ENCODE measurements at regions not wholly inside any gene's neighbourhood (a gene's known extent, or its start where the extent isn't known, plus 50 kb on each side); places are given as distances from the start of the nearest gene placed in this dataset.

- H3K36me3 Mint-ChIP-seq: no peaks in the 10 kb centered on the region
- H3K4me3 Mint-ChIP-seq: no peak overlapping the region
- no peaks in the 10 kb centered on the region for H3K27me3 Mint-ChIP-seq
- peaks cover 2% of the 10 kb centered on the region for H3K4me1 Mint-ChIP-seq (ENCODE audit: low read depth)
- no peak overlapping the region for H3K27ac Mint-ChIP-seq
- no peaks in the 10 kb centered on the region for H3K9me3 Mint-ChIP-seq (ENCODE audit: low read depth)
Measured at GRCh38 chr3:102181175-102181920, 253.5 kb upstream of the ZPLD1 start.

DNA sequence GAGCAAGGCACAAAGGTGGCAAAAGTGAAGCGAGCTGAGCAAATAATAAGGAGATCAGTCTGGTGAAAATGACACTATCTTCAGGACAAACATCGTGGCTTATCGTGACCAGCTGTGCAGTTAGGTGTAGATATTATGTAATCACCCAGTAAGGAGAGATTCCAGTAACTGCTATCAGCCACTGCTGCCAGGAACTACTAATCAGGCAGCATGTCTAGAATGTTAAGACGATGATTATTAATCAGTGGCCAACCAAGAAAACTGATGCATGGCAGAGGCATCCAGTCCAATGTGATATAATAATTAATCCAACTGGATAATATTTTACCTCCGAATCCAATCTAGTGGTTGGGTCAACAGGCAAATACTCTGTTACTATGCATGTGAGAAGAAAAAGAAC, 252.7 kb upstream of the ZPLD1 start:
- Mint-ChIP-seq H3K27me3 (no peaks in the 10 kb centered on the region), H3K36me3 (no peaks in the 10 kb centered on the region)

GRCh38 chr3:102183186-102183585, 251.6 kb upstream of the ZPLD1 start:
- Mint-ChIP-seq H3K27me3 (no peaks in the 10 kb centered on the region), H3K27ac (no peak overlapping the region), H3K4me1 (ENCODE audit: low read depth) (peaks cover 2% of the 10 kb centered on the region), H3K36me3 (no peaks in the 10 kb centered on the region), H3K9me3 (ENCODE audit: low read depth) (no peaks in the 10 kb centered on the region), H3K4me3 (no peak overlapping the region)

More for the DNA sequence above, 252.7 kb upstream of the ZPLD1 start:
- H3K9me3 Mint-ChIP-seq (ENCODE audit: low read depth): no peaks in the 10 kb centered on the region
- H3K4me3 Mint-ChIP-seq: no peak overlapping the region
- H3K27ac Mint-ChIP-seq: no peak overlapping the region
- H3K4me1 Mint-ChIP-seq (ENCODE audit: low read depth): peaks cover 2% of the 10 kb centered on the region

- no peaks in the 10 kb centered on the region for H3K9me3 Mint-ChIP-seq (ENCODE audit: low read depth)
- no peak overlapping the region for H3K27ac Mint-ChIP-seq
- no peak overlapping the region for H3K4me3 Mint-ChIP-seq
- no peaks in the 10 kb centered on the region for H3K27me3 Mint-ChIP-seq
- peaks cover 2% of the 10 kb centered on the region for H3K4me1 Mint-ChIP-seq (ENCODE audit: low read depth)
- H3K36me3 Mint-ChIP-seq: no peaks in the 10 kb centered on the region
Measured at GRCh38 chr3:102183623-102184022, 251.2 kb upstream of the ZPLD1 start.

GRCh38 chr3:102189541-102189940, 245.3 kb upstream of the ZPLD1 start:
- Mint-ChIP-seq H3K36me3 (peaks cover 4% of the 10 kb centered on the region), H3K9me3 (ENCODE audit: low read depth) (no peaks in the 10 kb centered on the region), H3K4me1 (ENCODE audit: low read depth) (peaks cover 2% of the 10 kb centered on the region), H3K27me3 (no peaks in the 10 kb centered on the region), H3K27ac (no peak overlapping the region), H3K4me3 (no peak overlapping the region)

GRCh38 chr3:102189956-102190723, 244.7 kb upstream of the ZPLD1 start:
- Mint-ChIP-seq H3K4me1 (ENCODE audit: low read depth) (peaks cover 2% of the 10 kb centered on the region), H3K36me3 (peaks cover 4% of the 10 kb centered on the region), H3K4me3 (no peak overlapping the region), H3K27ac (no peak overlapping the region), H3K9me3 (ENCODE audit: low read depth) (no peaks in the 10 kb centered on the region), H3K27me3 (no peaks in the 10 kb centered on the region)

- no peaks in the 10 kb centered on the region for H3K9me3 Mint-ChIP-seq (ENCODE audit: low read depth)
- no peaks in the 10 kb centered on the region for H3K27me3 Mint-ChIP-seq
- no peak overlapping the region for H3K27ac Mint-ChIP-seq
- H3K36me3 Mint-ChIP-seq: peaks cover 4% of the 10 kb centered on the region
- H3K4me1 Mint-ChIP-seq (ENCODE audit: low read depth): peaks cover 2% of the 10 kb centered on the region
- H3K4me3 Mint-ChIP-seq: no peak overlapping the region
Measured at GRCh38 chr3:102192575-102192974, 242.2 kb upstream of the ZPLD1 start.

GRCh38 chr3:102193255-102193654, 241.6 kb upstream of the ZPLD1 start:
- H3K27me3 Mint-ChIP-seq: no peaks in the 10 kb centered on the region
- H3K4me1 Mint-ChIP-seq (ENCODE audit: low read depth): peaks cover 2% of the 10 kb centered on the region
- no peak overlapping the region for H3K4me3 Mint-ChIP-seq
- H3K36me3 Mint-ChIP-seq: peaks cover 4% of the 10 kb centered on the region
- H3K27ac Mint-ChIP-seq: no peak overlapping the region
- no peaks in the 10 kb centered on the region for H3K9me3 Mint-ChIP-seq (ENCODE audit: low read depth)

- no peak overlapping the region for H3K4me3 Mint-ChIP-seq
- H3K27me3 Mint-ChIP-seq: no peaks in the 10 kb centered on the region
- peaks cover 4% of the 10 kb centered on the region for H3K36me3 Mint-ChIP-seq
- H3K9me3 Mint-ChIP-seq (ENCODE audit: low read depth): no peaks in the 10 kb centered on the region
- H3K4me1 Mint-ChIP-seq (ENCODE audit: low read depth): peaks cover 2% of the 10 kb centered on the region
- no peak overlapping the region for H3K27ac Mint-ChIP-seq
Measured at GRCh38 chr3:102194001-102194400, 240.8 kb upstream of the ZPLD1 start.

GRCh38 chr3:102194760-102195159, 240.1 kb upstream of the ZPLD1 start:
- Mint-ChIP-seq H3K4me3 (no peak overlapping the region), H3K36me3 (peaks cover 4% of the 10 kb centered on the region), H3K4me1 (ENCODE audit: low read depth) (no peaks in the 10 kb centered on the region), H3K9me3 (ENCODE audit: low read depth) (no peaks in the 10 kb centered on the region), H3K27me3 (no peaks in the 10 kb centered on the region), H3K27ac (no peak overlapping the region)

DNA sequence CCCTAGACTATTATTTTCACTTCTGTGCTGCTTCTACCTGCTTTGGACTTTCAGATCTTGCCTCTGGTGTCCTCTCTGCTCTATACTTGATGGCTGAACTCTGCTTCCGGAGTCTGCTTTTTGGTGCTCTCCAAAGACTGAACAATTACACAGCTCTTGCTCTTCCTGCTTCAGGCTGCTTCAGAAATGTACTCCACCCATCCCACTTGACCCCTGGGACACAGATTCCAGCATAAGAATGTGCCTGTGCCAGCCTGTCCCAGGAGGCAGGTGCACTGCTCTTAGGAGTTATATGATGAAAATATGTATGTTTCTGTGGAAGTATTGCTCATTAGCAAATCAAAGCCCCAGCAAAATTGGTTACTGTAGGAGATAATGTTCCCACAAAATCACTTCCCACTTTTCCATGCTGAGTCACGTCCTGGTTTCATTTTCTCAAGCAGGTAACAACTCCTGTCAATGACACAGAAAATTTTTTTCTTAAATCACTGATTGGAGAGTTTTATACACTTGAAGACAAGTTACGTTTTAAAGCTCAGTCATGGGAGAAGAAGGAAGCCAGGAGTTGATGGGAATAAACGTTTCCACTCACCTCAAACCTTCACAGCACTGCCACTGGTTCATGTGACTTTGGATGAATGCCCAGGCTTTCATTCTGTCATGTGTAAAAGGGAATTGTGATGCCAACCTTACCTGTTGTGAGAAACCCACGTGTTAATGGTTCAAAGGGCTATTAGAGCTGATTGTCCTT, 239.4 kb upstream of the ZPLD1 start:
- H3K36me3 Mint-ChIP-seq: peaks cover 4% of the 10 kb centered on the region
- no peak overlapping the region for H3K27ac Mint-ChIP-seq
- H3K27me3 Mint-ChIP-seq: no peaks in the 10 kb centered on the region
- no peaks in the 10 kb centered on the region for H3K9me3 Mint-ChIP-seq (ENCODE audit: low read depth)
- H3K4me3 Mint-ChIP-seq: no peak overlapping the region
- no peaks in the 10 kb centered on the region for H3K4me1 Mint-ChIP-seq (ENCODE audit: low read depth)

DNA sequence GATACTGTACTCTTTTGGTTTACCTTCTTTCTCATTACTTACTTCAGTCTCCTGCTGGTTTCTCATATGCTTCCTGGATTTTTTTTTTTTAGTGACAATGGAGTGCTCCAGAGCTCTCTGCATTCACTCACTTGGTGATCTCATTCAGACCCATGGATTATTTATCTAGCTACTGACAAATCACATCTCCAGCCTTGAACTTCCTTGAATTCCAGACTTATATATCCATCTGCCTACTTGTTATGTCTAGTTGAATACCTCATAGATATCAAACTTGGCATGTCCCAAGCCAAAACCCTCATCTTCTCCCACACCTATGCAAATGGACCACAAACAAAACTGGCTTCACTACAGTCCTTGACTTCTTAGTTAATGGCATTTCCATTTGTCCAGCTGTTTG, 234.7 kb upstream of the ZPLD1 start:
- Mint-ChIP-seq H3K4me3 (no peak overlapping the region), H3K36me3 (no peaks in the 10 kb centered on the region), H3K27ac (no peak overlapping the region), H3K4me1 (ENCODE audit: low read depth) (no peaks in the 10 kb centered on the region), H3K27me3 (no peaks in the 10 kb centered on the region), H3K9me3 (ENCODE audit: low read depth) (no peaks in the 10 kb centered on the region)

DNA sequence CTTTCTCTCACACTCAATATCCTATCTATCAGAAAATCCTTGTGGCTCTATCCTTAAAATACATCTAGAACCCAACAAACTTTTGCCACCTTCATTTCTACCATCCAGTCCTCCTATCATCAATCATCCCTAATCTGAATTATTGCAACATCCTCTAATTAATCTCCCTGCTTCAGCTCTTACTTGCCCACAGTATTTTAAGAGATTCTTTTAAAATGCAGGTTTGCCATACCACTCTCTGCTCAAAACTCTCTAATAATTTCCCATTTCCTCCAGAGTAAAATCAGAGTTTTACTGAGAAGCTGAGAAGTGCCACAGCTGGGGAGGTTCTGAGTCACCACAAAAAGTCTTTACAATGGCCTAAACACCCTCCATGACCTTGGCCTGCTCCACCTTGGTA, 234.3 kb upstream of the ZPLD1 start:
- Mint-ChIP-seq H3K36me3 (no peaks in the 10 kb centered on the region), H3K27me3 (no peaks in the 10 kb centered on the region), H3K4me3 (no peak overlapping the region), H3K9me3 (ENCODE audit: low read depth) (no peaks in the 10 kb centered on the region), H3K27ac (no peak overlapping the region), H3K4me1 (ENCODE audit: low read depth) (no peaks in the 10 kb centered on the region)

GRCh38 chr3:102205647-102206046, 229.2 kb upstream of the ZPLD1 start:
- Mint-ChIP-seq H3K36me3 (peaks cover 6% of the 10 kb centered on the region), H3K27ac (no peak overlapping the region), H3K4me1 (ENCODE audit: low read depth) (no peaks in the 10 kb centered on the region), H3K4me3 (no peak overlapping the region), H3K9me3 (ENCODE audit: low read depth) (no peaks in the 10 kb centered on the region), H3K27me3 (no peaks in the 10 kb centered on the region)

DNA sequence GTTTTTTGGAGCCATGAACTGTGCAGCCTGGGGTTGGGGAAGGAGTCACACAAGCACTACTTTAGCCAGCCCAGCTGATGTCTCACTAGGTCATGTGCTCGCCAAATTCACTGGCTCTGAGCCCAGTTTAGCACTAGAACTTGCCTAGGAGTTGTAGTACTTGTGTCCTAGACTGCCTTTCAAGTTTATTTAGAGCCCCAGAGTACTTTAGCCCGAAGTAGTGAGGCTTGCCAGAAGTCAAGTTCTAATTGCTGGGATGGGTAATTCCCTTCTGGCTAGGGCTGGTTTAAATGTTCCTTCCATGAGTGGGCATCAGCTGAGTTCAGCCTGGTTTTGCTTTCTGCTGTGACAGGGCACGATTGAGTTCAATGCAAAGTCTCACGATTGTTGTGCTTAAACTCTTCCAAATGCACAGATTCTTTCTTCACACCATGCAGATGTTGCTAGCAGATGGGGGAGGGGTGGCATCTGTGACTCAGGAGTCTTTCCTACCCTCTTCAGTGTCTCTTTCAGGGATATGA, 228.2 kb upstream of the ZPLD1 start:
- Mint-ChIP-seq H3K4me1 (ENCODE audit: low read depth) (no peaks in the 10 kb centered on the region), H3K27ac (no peak overlapping the region), H3K27me3 (no peaks in the 10 kb centered on the region), H3K4me3 (no peak overlapping the region), H3K9me3 (ENCODE audit: low read depth) (no peaks in the 10 kb centered on the region), H3K36me3 (peaks cover 8% of the 10 kb centered on the region)
